Tibial nerve (tissue), 3 donors: ENCODE measurements at regions not wholly inside any gene's neighbourhood (a gene's known extent, or its start where the extent isn't known, plus 50 kb on each side); places are given as distances from the start of the nearest gene placed in this dataset.

Experiments
- CTCF ChIP-seq, 5 experiments: fragments of 200-600 bp in 3 of 5; fragments of 450-650 bp in 2 of 5; sonication (generic) in 3 of 5; IDR thresholded peaks; one replicate each; pipeline ENCODE4 v1.5.1; 2016 to 2019; ENCODE audit warnings: antibody characterized with exemption in 5 of 5, mild to moderate bottlenecking in 3 of 5, moderate library complexity in 2 of 5
- POLR2A ChIP-seq, 2 donors: fragments of 450-650 bp; IDR thresholded peaks; one replicate each; pipeline ENCODE4 v1.6.1; 2017; ENCODE audit warnings: antibody characterized with exemption in 2 of 2, mild to moderate bottlenecking in 2 of 2, moderate library complexity in 2 of 2

DNA sequence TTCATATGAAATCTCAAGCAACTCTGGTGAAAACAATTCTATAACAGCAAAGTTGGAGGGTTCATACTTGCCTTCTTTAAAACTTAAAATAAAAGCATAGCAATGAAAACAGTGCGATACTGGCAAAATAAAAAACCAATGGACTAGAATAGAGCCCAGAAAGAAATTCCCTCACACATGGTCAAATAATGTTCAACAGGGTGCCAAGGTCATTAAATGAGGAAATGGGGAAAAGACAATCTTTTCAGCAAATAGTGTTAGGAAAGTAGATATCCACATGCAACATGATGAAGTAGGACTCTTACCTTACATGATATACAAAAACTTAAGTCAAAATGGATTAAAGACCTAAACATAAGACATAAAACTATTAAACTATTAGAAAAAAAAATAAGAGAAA, 970.2 kb upstream of the AGA start:
- no peak for TF ChIP-seq CTCF (IDR thresholded peaks at IDR 0.05)
- no peak for TF ChIP-seq POLR2A (IDR thresholded peaks at IDR 0.05)
